Esophagus squamous epithelium (tissue), 4 donors: ENCODE measurements at regions not wholly inside any gene's neighbourhood (a gene's known extent, or its start where the extent isn't known, plus 50 kb on each side); places are given as distances from the start of the nearest gene placed in this dataset.

ENCODE experiments used
- CTCF ChIP-seq, 6 experiments: fragments of 450-650 bp in 4 of 6; fragments of 200-600 bp in 2 of 6; sonication (generic) in 2 of 6; IDR thresholded peaks; one replicate each; pipeline ENCODE4 v1.5.1; 2016 to 2019; ENCODE audit warnings: antibody characterized with exemption in 6 of 6, mild to moderate bottlenecking in 4 of 6, moderate library complexity in 4 of 6
- POLR2A ChIP-seq, 4 donors: fragments of 450-650 bp; IDR thresholded peaks; one replicate each; pipeline ENCODE4 v1.6.1; 2017; ENCODE audit warnings: antibody characterized with exemption in 4 of 4, mild to moderate bottlenecking in 4 of 4, moderate library complexity in 3 of 4

- TF ChIP-seq CTCF (IDR thresholded peaks at IDR 0.05) (no peak), POLR2A (IDR thresholded peaks at IDR 0.05) (no peak)
Observed at GRCh38 chr9:85237478-85237877, 504.3 kb downstream of the AGTPBP1 start.
